Fibroblast of the aortic adventitia (primary cell): ENCODE measurements at regions not wholly inside any gene's neighbourhood (a gene's known extent, or its start where the extent isn't known, plus 50 kb on each side); places are given as distances from the start of the nearest gene placed in this dataset.
"Not testable (repeated sequence)": the region's sequence is repeated elsewhere in the genome, so short reads cannot be mapped to it uniquely, and the experiment has no call there.

Source experiments
- DNase-seq: peaks from one replicate; pipeline ENCODE4 v3.0.0-alpha.2; 2010; ENCODE audit warnings: low read depth
- H3K4me3 ChIP-seq: 2 replicates; pipeline ENCODE4 v1.5.1; 2011; ENCODE audit warnings: low read depth, mild to moderate bottlenecking, control low read depth, low read length, moderate library complexity
- TF ChIP-seq, protein P1 (sequence below): IDR thresholded peaks from 2 replicates; pipeline ENCODE4 v1.5.1; 2011; ENCODE audit warnings: mild to moderate bottlenecking, low read length, control low read depth, inconsistent platforms; ENCODE audit not compliant: insufficient read depth

GRCh38 chr14:30389877-30390385 is 169.0 kb upstream of the G2E3 start:
- H3K4me3 ChIP-seq, result no peak overlapping the region
- no peak for DNase-seq
- TF ChIP-seq, protein P1, sequence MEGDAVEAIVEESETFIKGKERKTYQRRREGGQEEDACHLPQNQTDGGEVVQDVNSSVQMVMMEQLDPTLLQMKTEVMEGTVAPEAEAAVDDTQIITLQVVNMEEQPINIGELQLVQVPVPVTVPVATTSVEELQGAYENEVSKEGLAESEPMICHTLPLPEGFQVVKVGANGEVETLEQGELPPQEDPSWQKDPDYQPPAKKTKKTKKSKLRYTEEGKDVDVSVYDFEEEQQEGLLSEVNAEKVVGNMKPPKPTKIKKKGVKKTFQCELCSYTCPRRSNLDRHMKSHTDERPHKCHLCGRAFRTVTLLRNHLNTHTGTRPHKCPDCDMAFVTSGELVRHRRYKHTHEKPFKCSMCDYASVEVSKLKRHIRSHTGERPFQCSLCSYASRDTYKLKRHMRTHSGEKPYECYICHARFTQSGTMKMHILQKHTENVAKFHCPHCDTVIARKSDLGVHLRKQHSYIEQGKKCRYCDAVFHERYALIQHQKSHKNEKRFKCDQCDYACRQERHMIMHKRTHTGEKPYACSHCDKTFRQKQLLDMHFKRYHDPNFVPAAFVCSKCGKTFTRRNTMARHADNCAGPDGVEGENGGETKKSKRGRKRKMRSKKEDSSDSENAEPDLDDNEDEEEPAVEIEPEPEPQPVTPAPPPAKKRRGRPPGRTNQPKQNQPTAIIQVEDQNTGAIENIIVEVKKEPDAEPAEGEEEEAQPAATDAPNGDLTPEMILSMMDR, result no peak

- no peak for DNase-seq
- H3K4me3 ChIP-seq, result no peak overlapping the region
- TF ChIP-seq, protein P1, result no peak
These were observed 163.9 kb upstream of the G2E3 start for GRCh38 chr14:30395065-30395464.

GRCh38 chr14:30402846-30403245 is 156.1 kb upstream of the G2E3 start:
- TF ChIP-seq, protein P1, result no peak
- no peak overlapping the region for H3K4me3 ChIP-seq
- no peak for DNase-seq

- no peak overlapping the region for H3K4me3 ChIP-seq
- no peak for DNase-seq
- TF ChIP-seq, protein P1, result no peak
These were observed 155.2 kb upstream of the G2E3 start for GRCh38 chr14:30403791-30404190.

DNA sequence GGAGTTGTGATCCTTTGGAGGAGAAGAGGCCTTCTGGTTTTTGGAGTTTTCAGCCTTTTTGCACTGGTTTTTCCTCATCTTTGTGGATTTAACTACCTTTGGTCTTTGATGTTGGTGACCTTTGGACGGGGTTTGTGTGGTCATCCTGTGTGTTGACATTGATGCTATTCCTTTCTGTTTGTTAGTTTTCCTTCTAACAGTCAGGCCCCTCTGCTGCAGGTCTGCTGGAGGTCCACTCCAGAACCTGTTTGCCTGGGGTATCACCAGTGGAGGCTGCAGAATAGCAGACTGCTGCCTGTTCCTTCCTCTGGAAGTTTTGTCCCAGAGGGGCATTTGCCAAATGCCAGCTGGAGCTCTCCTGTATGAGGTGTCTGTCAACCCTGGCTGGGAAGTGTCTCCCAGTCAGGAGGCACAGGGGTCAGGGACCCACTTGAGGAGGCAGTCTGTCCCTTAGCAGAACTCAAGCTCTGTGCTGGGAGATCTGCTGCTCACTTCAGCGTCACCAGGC is 149.4 kb upstream of the G2E3 start:
- not testable (repeated sequence) for H3K4me3 ChIP-seq, DNase-seq

GRCh38 chr14:30410986-30411385 is 148.0 kb upstream of the G2E3 start:
- H3K4me3 ChIP-seq, result no peak overlapping the region
- TF ChIP-seq, protein P1, result no peak
- no peak for DNase-seq

- DNase-seq, result not testable (repeated sequence)
These were observed 145.8 kb upstream of the G2E3 start for GRCh38 chr14:30413184-30413583.

DNA sequence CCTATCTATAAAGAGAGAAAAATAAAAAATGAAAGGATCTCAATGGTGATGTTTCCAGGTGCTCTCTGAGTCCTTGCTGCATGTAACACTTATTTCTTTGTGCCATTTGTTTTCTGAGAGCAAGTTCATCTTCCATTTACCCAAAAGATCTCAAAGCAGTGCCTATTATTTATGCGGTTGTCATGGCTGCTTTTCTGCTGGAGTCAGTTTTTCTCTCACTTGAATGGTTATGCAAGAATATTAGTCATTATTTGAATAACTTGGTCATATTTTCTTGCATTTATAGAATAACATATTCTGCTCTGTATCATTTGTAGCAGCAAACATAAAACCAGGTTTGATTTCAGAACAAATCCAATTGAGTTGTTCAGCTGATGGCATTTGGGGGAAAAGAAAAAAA is 141.8 kb upstream of the G2E3 start:
- no peak overlapping the region for H3K4me3 ChIP-seq
- DNase-seq, result no peak
- TF ChIP-seq, protein P1, result no peak

More at GRCh38 chr14:30413184-30413583, 145.8 kb upstream of the G2E3 start:
- not testable (repeated sequence) for H3K4me3 ChIP-seq
